Chondrocyte (in vitro differentiated cells): ENCODE measurements at regions not wholly inside any gene's neighbourhood (a gene's known extent, or its start where the extent isn't known, plus 50 kb on each side); places are given as distances from the start of the nearest gene placed in this dataset.

Source experiments
- DNase-seq: peaks from one replicate; pipeline ENCODE4 v3.0.0; 2021; ENCODE audit warnings: mixed read lengths, low spot score
- H3K27ac Mint-ChIP-seq: one replicate; pipeline ENCODE4 v1.8.0; 2021; ENCODE audit warnings: mild to moderate bottlenecking, moderate library complexity, mixed read lengths; ENCODE audit not compliant: unreplicated experiment
- H3K27me3 Mint-ChIP-seq: 2 replicates; pipeline ENCODE4 v1.8.0; 2021; ENCODE audit warnings: low read depth, mixed read lengths
- H3K36me3 Mint-ChIP-seq: 2 replicates; pipeline ENCODE4 v1.8.0; 2021; ENCODE audit warnings: low read depth, mixed read lengths
- H3K4me1 Mint-ChIP-seq: 2 replicates; pipeline ENCODE4 v1.8.0; 2021; ENCODE audit warnings: low read depth, mild to moderate bottlenecking, mixed read lengths
- H3K4me3 Mint-ChIP-seq: one replicate; pipeline ENCODE4 v1.8.0; 2021; ENCODE audit warnings: mild to moderate bottlenecking, moderate library complexity, mixed read lengths; ENCODE audit not compliant: unreplicated experiment
- H3K9me3 Mint-ChIP-seq: 2 replicates; pipeline ENCODE4 v1.8.0; 2021; ENCODE audit warnings: low read depth, mixed read lengths
- CTCF ChIP-seq: fragments of 200-600 bp; sonication (generic); IDR thresholded peaks from 2 replicates; pipeline ENCODE4 v1.5.0; 2021; ENCODE audit warnings: antibody characterized with exemption, mild to moderate bottlenecking, moderate library complexity

GRCh38 chr2:219949053-219949452 lies 321.6 kb downstream of the SLC4A3 start:
- TF ChIP-seq CTCF: no peak
- Mint-ChIP-seq H3K4me1 (peaks cover 23% of the 10 kb centered on the region), H3K4me3 (no peak overlapping the region)

GRCh38 chr2:219951099-219951498 lies 323.7 kb downstream of the SLC4A3 start:
- Mint-ChIP-seq H3K27me3 (no peaks in the 10 kb centered on the region), H3K4me1 (peaks cover 20% of the 10 kb centered on the region), H3K4me3 (no peak overlapping the region), H3K36me3 (peaks cover 1% of the 10 kb centered on the region), H3K9me3 (peaks cover 4% of the 10 kb centered on the region), H3K27ac (no peak overlapping the region)
- DNase-seq: no peak
- no peak for TF ChIP-seq CTCF

More at GRCh38 chr2:219949053-219949452, 321.6 kb downstream of the SLC4A3 start:
- DNase-seq: no peak
- Mint-ChIP-seq H3K9me3 (peaks cover 4% of the 10 kb centered on the region), H3K27me3 (no peaks in the 10 kb centered on the region), H3K27ac (no peak overlapping the region), H3K36me3 (no peaks in the 10 kb centered on the region)

GRCh38 chr2:219954331-219954730 lies 326.9 kb downstream of the SLC4A3 start:
- TF ChIP-seq CTCF: no peak
- Mint-ChIP-seq H3K9me3 (peaks cover 14% of the 10 kb centered on the region), H3K4me3 (no peak overlapping the region), H3K36me3 (peaks cover 1% of the 10 kb centered on the region), H3K4me1 (peaks cover 6% of the 10 kb centered on the region), H3K27ac (peak overlapping the region; percentile 0), H3K27me3 (no peaks in the 10 kb centered on the region)
- DNase-seq: no peak

- DNase-seq: no peak
- Mint-ChIP-seq H3K27me3 (no peaks in the 10 kb centered on the region), H3K4me3 (no peak overlapping the region), H3K36me3 (peaks cover 1% of the 10 kb centered on the region), H3K27ac (no peak overlapping the region), H3K9me3 (peaks cover 14% of the 10 kb centered on the region), H3K4me1 (peaks cover 6% of the 10 kb centered on the region)
- no peak for TF ChIP-seq CTCF
Measured at GRCh38 chr2:219957820-219958219, 330.4 kb downstream of the SLC4A3 start.

GRCh38 chr2:219958941-219959340 lies 331.5 kb downstream of the SLC4A3 start:
- H3K4me3 Mint-ChIP-seq: no peak overlapping the region
- H3K27ac Mint-ChIP-seq: no peak overlapping the region
- H3K4me1 Mint-ChIP-seq: peaks cover 6% of the 10 kb centered on the region
- H3K27me3 Mint-ChIP-seq: no peaks in the 10 kb centered on the region
- peaks cover 10% of the 10 kb centered on the region for H3K9me3 Mint-ChIP-seq
- DNase-seq: no peak
- TF ChIP-seq CTCF: no peak
- H3K36me3 Mint-ChIP-seq: peaks cover 1% of the 10 kb centered on the region
